ENCODE measurements at regions not wholly inside any gene's neighbourhood (a gene's known extent, or its start where the extent isn't known, plus 50 kb on each side); places are given as distances from the start of the nearest gene placed in this dataset.

GRCh38 chr5:58354827-58355226 lies 105.1 kb downstream of the PLK2 start:
- Histone ChIP-seq H3K9me3 (no peaks in the 10 kb centered on the region), H3K4me1 (no peaks in the 10 kb centered on the region), H3K27me3 (no peaks in the 10 kb centered on the region), H3K36me3 (no peaks in the 10 kb centered on the region), H3K27ac (no peak overlapping the region), H3K4me3 (no peak overlapping the region)
- 53% methylated on average over 2 of the region's 2 CpGs; no CpG with 5 or more reads in 1 of the 2 donors for WGBS, 2 donors (ENCODE audit: low coverage in 1 of 2)
- no peak for ATAC-seq
- no peak for TF ChIP-seq CTCF (IDR thresholded peaks at IDR 0.05)
- no peak for TF ChIP-seq POLR2A (IDR thresholded peaks at IDR 0.05)
- no peak for TF ChIP-seq POLR2AphosphoS5 (IDR thresholded peaks at IDR 0.05)
- no peak for TF ChIP-seq EP300 (IDR thresholded peaks at IDR 0.05)

- no peak overlapping the region for H3K4me3 ChIP-seq
- no peak overlapping the region for H3K27ac ChIP-seq
- no peak for TF ChIP-seq CTCF (IDR thresholded peaks at IDR 0.05)
- no peak for TF ChIP-seq EP300 (IDR thresholded peaks at IDR 0.05)
- no peak for TF ChIP-seq POLR2A (IDR thresholded peaks at IDR 0.05)
- no peak for TF ChIP-seq POLR2AphosphoS5 (IDR thresholded peaks at IDR 0.05)
- no peaks in the 10 kb centered on the region for H3K9me3 ChIP-seq
- H3K27me3 ChIP-seq, result no peaks in the 10 kb centered on the region
- H3K4me1 ChIP-seq, result no peaks in the 10 kb centered on the region
- H3K36me3 ChIP-seq, result no peaks in the 10 kb centered on the region
- no peak for ATAC-seq
Measured at GRCh38 chr5:58353992-58354391, 105.9 kb downstream of the PLK2 start.

GRCh38 chr5:58351190-58351589 lies 108.7 kb downstream of the PLK2 start:
- Histone ChIP-seq H3K27ac (no peak overlapping the region), H3K4me3 (no peak overlapping the region), H3K4me1 (no peaks in the 10 kb centered on the region), H3K36me3 (no peaks in the 10 kb centered on the region), H3K27me3 (no peaks in the 10 kb centered on the region), H3K9me3 (no peaks in the 10 kb centered on the region)
- ATAC-seq, result no peak
- 100% methylated on average over 1 of the region's 1 CpG for WGBS, 2 donors (ENCODE audit: low coverage in 1 of 2)
- TF ChIP-seq POLR2AphosphoS5 (IDR thresholded peaks at IDR 0.05) (no peak), EP300 (IDR thresholded peaks at IDR 0.05) (no peak), POLR2A (IDR thresholded peaks at IDR 0.05) (no peak), CTCF (IDR thresholded peaks at IDR 0.05) (no peak)

GRCh38 chr5:58348996-58349728 lies 110.7 kb downstream of the PLK2 start:
- no peak overlapping the region for H3K4me3 ChIP-seq
- no peaks in the 10 kb centered on the region for H3K36me3 ChIP-seq
- no peaks in the 10 kb centered on the region for H3K4me1 ChIP-seq
- H3K27me3 ChIP-seq, result no peaks in the 10 kb centered on the region
- ATAC-seq, result no peak
- WGBS, 2 donors (ENCODE audit: low coverage in 1 of 2), result 94 to 97% methylated on average over 3 to 4 of the region's 6 CpGs
- H3K9me3 ChIP-seq, result no peaks in the 10 kb centered on the region
- TF ChIP-seq EP300 (IDR thresholded peaks at IDR 0.05), result no peak
- no peak for TF ChIP-seq CTCF (IDR thresholded peaks at IDR 0.05)
- TF ChIP-seq POLR2AphosphoS5 (IDR thresholded peaks at IDR 0.05), result no peak
- TF ChIP-seq POLR2A (IDR thresholded peaks at IDR 0.05), result no peak
- H3K27ac ChIP-seq, result no peak overlapping the region

GRCh38 chr5:58346041-58346440 lies 113.8 kb downstream of the PLK2 start:
- no peak overlapping the region for H3K27ac ChIP-seq
- no peak for TF ChIP-seq CTCF (IDR thresholded peaks at IDR 0.05)
- no peak for TF ChIP-seq POLR2A (IDR thresholded peaks at IDR 0.05)
- no peak for TF ChIP-seq EP300 (IDR thresholded peaks at IDR 0.05)
- no peak for TF ChIP-seq POLR2AphosphoS5 (IDR thresholded peaks at IDR 0.05)
- 85 to 88% methylated on average over 4 of the region's 4 CpGs for WGBS, 2 donors (ENCODE audit: low coverage in 1 of 2)
- no peaks in the 10 kb centered on the region for H3K27me3 ChIP-seq
- H3K4me3 ChIP-seq, result no peak overlapping the region
- ATAC-seq, result no peak
- H3K4me1 ChIP-seq, result no peaks in the 10 kb centered on the region
- no peaks in the 10 kb centered on the region for H3K9me3 ChIP-seq
- no peaks in the 10 kb centered on the region for H3K36me3 ChIP-seq
